Ishikawa (cell line): ENCODE measurements at regions not wholly inside any gene's neighbourhood (a gene's known extent, or its start where the extent isn't known, plus 50 kb on each side); places are given as distances from the start of the nearest gene placed in this dataset.

Experiments used
- CEBPB ChIP-seq: IDR thresholded peaks from 2 replicates; pipeline ENCODE4 v1.6.1; 2012
- CREB1 ChIP-seq: IDR thresholded peaks from 2 replicates; pipeline ENCODE4 v1.6.1; 2012; ENCODE audit warnings: low read depth
- EGR1 ChIP-seq: IDR thresholded peaks from 2 replicates; pipeline ENCODE4 v1.6.1; 2012
- EP300 ChIP-seq: IDR thresholded peaks from 2 replicates; pipeline ENCODE4 v1.6.1; 2012; ENCODE audit warnings: borderline replicate concordance
- FOXM1 ChIP-seq: IDR thresholded peaks from 2 replicates; pipeline ENCODE4 v1.6.1; 2012; ENCODE audit warnings: low read depth, borderline replicate concordance
- MAX ChIP-seq: IDR thresholded peaks from 2 replicates; pipeline ENCODE4 v1.6.1; 2012
- NFIC ChIP-seq: IDR thresholded peaks from 2 replicates; pipeline ENCODE4 v1.6.1; 2012
- RAD21 ChIP-seq: IDR thresholded peaks from 2 replicates; pipeline ENCODE4 v1.6.1; 2012; ENCODE audit warnings: low read depth
- REST ChIP-seq: IDR thresholded peaks from 2 replicates; pipeline ENCODE4 v1.6.1; 2012; ENCODE audit warnings: low read depth, mild to moderate bottlenecking
- TAF1 ChIP-seq: IDR thresholded peaks from 2 replicates; pipeline ENCODE4 v1.6.1; 2012; ENCODE audit warnings: low read depth, mild to moderate bottlenecking
- TCF12 ChIP-seq: IDR thresholded peaks from 2 replicates; pipeline ENCODE4 v1.6.1; 2012; ENCODE audit warnings: low read depth
- TEAD4 ChIP-seq: IDR thresholded peaks from 2 replicates; pipeline ENCODE4 v1.6.1; 2012
- USF1 ChIP-seq: IDR thresholded peaks from 2 replicates; pipeline ENCODE4 v1.6.1; 2012
- YY1 ChIP-seq: IDR thresholded peaks from 2 replicates; pipeline ENCODE4 v1.6.1; 2012; ENCODE audit warnings: low read depth
- ZBTB7A ChIP-seq: IDR thresholded peaks from 2 replicates; pipeline ENCODE4 v1.6.1; 2012; ENCODE audit warnings: low read depth

- TF ChIP-seq CREB1 (no peak), RAD21 (no peak), ZBTB7A (no peak), TCF12 (no peak), FOXM1 (no peak), MAX (no peak), USF1 (no peak), YY1 (no peak), EP300 (no peak)
These were observed 81.4 kb downstream of the ALOX5AP start for GRCh38 chr13:30816736-30817135.

- TF ChIP-seq TEAD4 (no peak), EP300 (no peak), ZBTB7A (no peak), FOXM1 (no peak), CREB1 (no peak), TAF1 (no peak), TCF12 (no peak), YY1 (no peak), NFIC (no peak), CEBPB (no peak)
These were observed 83.1 kb downstream of the ALOX5AP start for GRCh38 chr13:30818323-30818960.

GRCh38 chr13:30819136-30819888 lies 84.0 kb downstream of the ALOX5AP start:
- TF ChIP-seq ZBTB7A = no peak

GRCh38 chr13:30821421-30821820 lies 84.7 kb upstream of the MEDAG start:
- TF ChIP-seq MAX (no peak), REST (no peak), EGR1 (no peak), CREB1 (no peak), USF1 (no peak), FOXM1 (no peak), TCF12 (no peak), TAF1 (no peak), RAD21 (no peak), TEAD4 (no peak), CEBPB (no peak), NFIC (no peak), ZBTB7A (no peak), YY1 (no peak), EP300 (no peak)

- TF ChIP-seq USF1 (no peak), ZBTB7A (no peak), TCF12 (no peak), REST (no peak), FOXM1 (no peak), MAX (no peak), TAF1 (no peak), YY1 (no peak), CREB1 (no peak), EGR1 (no peak), EP300 (no peak), TEAD4 (no peak), RAD21 (no peak), NFIC (no peak), CEBPB (no peak)
These were observed 81.4 kb upstream of the MEDAG start for GRCh38 chr13:30824651-30825050.
